GM23338 (cell line): ENCODE measurements at regions not wholly inside any gene's neighbourhood (a gene's known extent, or its start where the extent isn't known, plus 50 kb on each side); places are given as distances from the start of the nearest gene placed in this dataset.

ENCODE experiments used
- ATAC-seq: fragments of 200-7000 bp; cut with Tn5 transposase; 3 replicates; pipeline ENCODE4 v1.9.1; 2020
- DNase-seq: peaks from one replicate; pipeline ENCODE4 v3.0.0-alpha.2; 2015; ENCODE audit warnings: low spot score
- H2AFZ ChIP-seq: fragments of 200-600 bp; sonication (generic); 2 replicates; pipeline ENCODE4 v1.8.0; 2016; ENCODE audit warnings: antibody characterized with exemption, mild to moderate bottlenecking, moderate library complexity
- H3F3A ChIP-seq: fragments of 200-600 bp; sonication (generic); replicated peaks from 2 replicates; pipeline ENCODE4 v1.8.0; 2017; ENCODE audit warnings: antibody characterized with exemption, mixed run types, low read depth
- H3K27ac ChIP-seq: fragments of 200-600 bp; sonication (generic); 2 replicates; pipeline ENCODE4 v1.6.1; 2016; ENCODE audit warnings: low read depth
- H3K27me3 ChIP-seq: fragments of 200-600 bp; sonication (generic); 2 replicates; pipeline ENCODE4 v1.8.0; 2016; ENCODE audit warnings: mild to moderate bottlenecking, mixed run types, moderate library complexity; ENCODE audit not compliant: insufficient read depth
- H3K36me3 ChIP-seq: fragments of 200-600 bp; sonication (generic); 2 replicates; pipeline ENCODE4 v1.8.0; 2016; ENCODE audit warnings: mild to moderate bottlenecking; ENCODE audit not compliant: insufficient read depth
- H3K4me1 ChIP-seq: fragments of 200-600 bp; sonication (generic); 2 replicates; pipeline ENCODE4 v1.8.0; 2016; ENCODE audit warnings: mild to moderate bottlenecking, moderate library complexity; ENCODE audit not compliant: insufficient read depth
- H3K4me2 ChIP-seq: fragments of 200-600 bp; sonication (generic); 2 replicates; pipeline ENCODE4 v1.7.1; 2017; ENCODE audit warnings: mixed run types
- H3K4me3 ChIP-seq: fragments of 200-600 bp; sonication (generic); 2 replicates; pipeline ENCODE4 v1.6.1; 2016; ENCODE audit warnings: mixed run types
- H3K79me2 ChIP-seq: fragments of 200-600 bp; sonication (generic); replicated peaks from 2 replicates; pipeline ENCODE4 v1.8.0; 2017; ENCODE audit warnings: mild to moderate bottlenecking; ENCODE audit not compliant: insufficient read depth
- H3K9me2 ChIP-seq: fragments of 200-600 bp; sonication (generic); 2 replicates; pipeline ENCODE4 v1.8.0; 2017; ENCODE audit not compliant: insufficient read depth
- H4K20me1 ChIP-seq: fragments of 200-600 bp; sonication (generic); replicated peaks from 2 replicates; pipeline ENCODE4 v1.8.0; 2017; ENCODE audit warnings: mild to moderate bottlenecking; ENCODE audit not compliant: insufficient read depth
- H3K27ac Mint-ChIP-seq: 2 replicates; pipeline ENCODE4 v1.8.0; 2020; ENCODE audit warnings: inconsistent platforms, mild to moderate bottlenecking, moderate library complexity, mixed read lengths
- H3K27me3 Mint-ChIP-seq: 3 replicates; pipeline ENCODE4 v1.8.0; 2022; ENCODE audit warnings: low read depth, mild to moderate bottlenecking, moderate library complexity, mixed read lengths, inconsistent platforms; ENCODE audit not compliant: insufficient read depth, poor library complexity
- H3K36me3 Mint-ChIP-seq: 3 replicates; pipeline ENCODE4 v1.8.0; 2021; ENCODE audit warnings: low read depth, mild to moderate bottlenecking, inconsistent platforms, moderate library complexity, mixed read lengths
- H3K4me1 Mint-ChIP-seq: 3 replicates; pipeline ENCODE4 v1.8.0; 2020; ENCODE audit warnings: mild to moderate bottlenecking, inconsistent platforms, mixed read lengths
- H3K4me3 Mint-ChIP-seq: 3 replicates; pipeline ENCODE4 v1.8.0; 2021; ENCODE audit warnings: moderate library complexity, mild to moderate bottlenecking, inconsistent platforms, mixed read lengths
- H3K9me3 Mint-ChIP-seq: 3 replicates; pipeline ENCODE4 v1.8.0; 2020; ENCODE audit warnings: moderate library complexity, mild to moderate bottlenecking, inconsistent platforms, mixed read lengths
- CTCF ChIP-seq, 2 experiments: fragments of 200-600 bp in 1 of 2; sonication (generic) in 1 of 2; conservative IDR thresholded peaks; 2 replicates each; pipeline versions ENCODE4 v1.5.1 to v1.6.1; 2016 to 2017; ENCODE audit warnings: antibody characterized with exemption in 2 of 2, low read depth in 2 of 2, mild to moderate bottlenecking in 2 of 2, moderate library complexity in 1 of 2
- ETS1 ChIP-seq: IDR thresholded peaks from 2 replicates; pipeline ENCODE4 v1.6.1; 2016; ENCODE audit warnings: antibody characterized with exemption
- EZH2 ChIP-seq: fragments of 200-600 bp; sonication (generic); IDR thresholded peaks from one replicate; pipeline ENCODE4 v1.8.0; 2017; ENCODE audit warnings: antibody characterized with exemption, mild to moderate bottlenecking, low read depth; ENCODE audit not compliant: unreplicated experiment
- EZH2phosphoT487 ChIP-seq: fragments of 200-600 bp; sonication (generic); IDR thresholded peaks from one replicate; pipeline ENCODE4 v1.8.1; 2018; ENCODE audit warnings: antibody characterized with exemption; ENCODE audit not compliant: unreplicated experiment
- JUNB ChIP-seq: IDR thresholded peaks from one replicate; pipeline ENCODE4 v1.6.1; 2016; ENCODE audit warnings: antibody characterized with exemption; ENCODE audit not compliant: unreplicated experiment
- NANOG ChIP-seq: IDR thresholded peaks from 2 replicates; pipeline ENCODE4 v1.6.1; 2016; ENCODE audit warnings: antibody characterized with exemption, borderline replicate concordance
- POLR2AphosphoS5 ChIP-seq: IDR thresholded peaks from 2 replicates; pipeline ENCODE4 v1.6.1; 2016; ENCODE audit warnings: antibody characterized with exemption, low read depth
- REST ChIP-seq: IDR thresholded peaks from one replicate; pipeline ENCODE4 v1.6.1; 2018; ENCODE audit warnings: antibody characterized with exemption; ENCODE audit not compliant: unreplicated experiment
- STAT1 ChIP-seq: IDR thresholded peaks from one replicate; pipeline ENCODE4 v1.6.1; 2016; ENCODE audit warnings: antibody characterized with exemption; ENCODE audit not compliant: unreplicated experiment
- ZNF114 ChIP-seq: fragments of 250-450 bp; sonication (Bioruptor Pico); IDR thresholded peaks from 2 replicates; pipeline ENCODE4 v1.5.0; 2020; ENCODE audit warnings: mild to moderate bottlenecking, moderate library complexity
- ZNF331 ChIP-seq: fragments of 250-450 bp; sonication (Bioruptor Pico); IDR thresholded peaks from 2 replicates; pipeline ENCODE4 v1.5.0; 2020; ENCODE audit warnings: low read depth, mild to moderate bottlenecking, moderate library complexity
- ZNF462 ChIP-seq: fragments of 250-450 bp; sonication (Bioruptor Pico); IDR thresholded peaks from 2 replicates; pipeline ENCODE4 v1.5.0; 2020; ENCODE audit warnings: mild to moderate bottlenecking, moderate library complexity

- no peaks in the 10 kb centered on the region for H3K27me3 ChIP-seq
- H3K79me2 ChIP-seq, result no peaks in the 10 kb centered on the region
- no peak overlapping the region for H2AFZ ChIP-seq
- H3K9me2 ChIP-seq, result no peaks in the 10 kb centered on the region
- TF ChIP-seq EZH2phosphoT487, result no peak
- TF ChIP-seq EZH2, result no peak
- no peak for TF ChIP-seq STAT1
- TF ChIP-seq NANOG, result no peak
- TF ChIP-seq ETS1, result no peak
- TF ChIP-seq ZNF331 (CRISPR knock-in tag), result no peak
- TF ChIP-seq ZNF114, result no peak
- TF ChIP-seq REST, result no peak
- no peak for TF ChIP-seq JUNB
- TF ChIP-seq POLR2AphosphoS5, result no peak
- TF ChIP-seq CTCF (conservative IDR thresholded peaks at IDR 0.05; ENCODE audit: low read depth in 2 of 2), result no peak
- no peak for TF ChIP-seq ZNF462 (CRISPR knock-in tag)
- H3K4me2 ChIP-seq, result no peak overlapping the region
- no peak for DNase-seq
- H3K36me3 Mint-ChIP-seq, result no peaks in the 10 kb centered on the region
- no peaks in the 10 kb centered on the region for H3K27me3 Mint-ChIP-seq
- no peak overlapping the region for H3K4me3 Mint-ChIP-seq
- no peak overlapping the region for H3K27ac Mint-ChIP-seq
- H3K4me3 ChIP-seq, result no peak overlapping the region
- H3K4me1 ChIP-seq, result no peaks in the 10 kb centered on the region
- no peaks in the 10 kb centered on the region for H3F3A ChIP-seq
- no peaks in the 10 kb centered on the region for H3K4me1 Mint-ChIP-seq
- no peaks in the 10 kb centered on the region for H3K36me3 ChIP-seq
- no peaks in the 10 kb centered on the region for H4K20me1 ChIP-seq
- H3K27ac ChIP-seq, result no peak overlapping the region
- no peaks in the 10 kb centered on the region for H3K9me3 Mint-ChIP-seq
- no peak for ATAC-seq
These were observed 536.9 kb upstream of the LMO3 start for GRCh38 chr12:17142856-17143255.
